ENCODE measurements at regions not wholly inside any gene's neighbourhood (a gene's known extent, or its start where the extent isn't known, plus 50 kb on each side); places are given as distances from the start of the nearest gene placed in this dataset.

DNA sequence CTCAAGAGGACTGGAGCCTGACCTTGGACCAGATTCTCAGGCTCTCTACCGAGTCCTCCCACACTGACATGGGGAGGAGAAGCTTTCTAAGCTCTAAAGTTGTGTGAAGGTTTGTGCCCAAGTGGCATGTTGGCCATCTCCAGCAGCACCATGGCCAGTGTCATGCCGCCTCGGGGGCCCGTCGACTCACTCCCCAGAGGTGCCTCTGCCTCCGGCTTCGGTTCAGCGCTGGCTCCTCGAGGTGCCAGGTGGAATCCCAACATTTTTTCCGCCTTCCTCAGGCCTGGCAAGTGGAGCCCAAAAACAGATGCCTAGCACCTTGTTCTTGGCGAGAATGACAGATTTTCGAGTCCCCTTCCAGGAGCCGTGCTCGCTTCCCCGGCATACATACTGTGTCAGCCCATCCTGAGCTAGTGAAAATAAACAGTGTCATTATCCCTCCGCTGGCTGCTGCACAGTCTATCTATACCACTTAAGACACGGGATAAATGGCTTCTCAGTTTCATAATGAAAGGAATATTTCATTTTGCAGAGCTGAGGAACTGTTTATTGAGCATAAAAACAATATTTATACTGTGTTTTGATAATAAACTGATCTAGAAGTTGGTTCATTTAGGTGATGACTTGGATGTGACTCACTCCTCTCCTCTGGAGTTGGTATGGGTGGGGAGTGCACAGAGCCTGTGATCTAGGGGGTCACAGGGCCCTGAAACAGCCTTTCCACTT, 328.5 kb upstream of the TLE3 start:
- TF ChIP-seq, protein P1, sequence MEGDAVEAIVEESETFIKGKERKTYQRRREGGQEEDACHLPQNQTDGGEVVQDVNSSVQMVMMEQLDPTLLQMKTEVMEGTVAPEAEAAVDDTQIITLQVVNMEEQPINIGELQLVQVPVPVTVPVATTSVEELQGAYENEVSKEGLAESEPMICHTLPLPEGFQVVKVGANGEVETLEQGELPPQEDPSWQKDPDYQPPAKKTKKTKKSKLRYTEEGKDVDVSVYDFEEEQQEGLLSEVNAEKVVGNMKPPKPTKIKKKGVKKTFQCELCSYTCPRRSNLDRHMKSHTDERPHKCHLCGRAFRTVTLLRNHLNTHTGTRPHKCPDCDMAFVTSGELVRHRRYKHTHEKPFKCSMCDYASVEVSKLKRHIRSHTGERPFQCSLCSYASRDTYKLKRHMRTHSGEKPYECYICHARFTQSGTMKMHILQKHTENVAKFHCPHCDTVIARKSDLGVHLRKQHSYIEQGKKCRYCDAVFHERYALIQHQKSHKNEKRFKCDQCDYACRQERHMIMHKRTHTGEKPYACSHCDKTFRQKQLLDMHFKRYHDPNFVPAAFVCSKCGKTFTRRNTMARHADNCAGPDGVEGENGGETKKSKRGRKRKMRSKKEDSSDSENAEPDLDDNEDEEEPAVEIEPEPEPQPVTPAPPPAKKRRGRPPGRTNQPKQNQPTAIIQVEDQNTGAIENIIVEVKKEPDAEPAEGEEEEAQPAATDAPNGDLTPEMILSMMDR (IDR thresholded peaks at IDR 0.05): no peak
- no peak for TF ChIP-seq POLR2A (IDR thresholded peaks at IDR 0.05)
